A204.1 (cell line): ENCODE measurements at regions not wholly inside any gene's neighbourhood (a gene's known extent, or its start where the extent isn't known, plus 50 kb on each side); places are given as distances from the start of the nearest gene placed in this dataset.
"Not testable (repeated sequence)": the region's sequence is repeated elsewhere in the genome, so short reads cannot be mapped to it uniquely, and the experiment has no call there.

ENCODE experiments used
- FAIRE-seq: peaks from 2 replicates; lab custom pipeline; 2012; peaks lifted over from hg19 to GRCh38; lab: Jason Lieb, UNC

- no peak for FAIRE-seq
Measured at GRCh38 chr13:59312776-59313175, 851.0 kb downstream of the DIAPH3 start.

- FAIRE-seq: peak; percentile 19
Measured at GRCh38 chr13:59318320-59318930, 845.3 kb downstream of the DIAPH3 start.

DNA sequence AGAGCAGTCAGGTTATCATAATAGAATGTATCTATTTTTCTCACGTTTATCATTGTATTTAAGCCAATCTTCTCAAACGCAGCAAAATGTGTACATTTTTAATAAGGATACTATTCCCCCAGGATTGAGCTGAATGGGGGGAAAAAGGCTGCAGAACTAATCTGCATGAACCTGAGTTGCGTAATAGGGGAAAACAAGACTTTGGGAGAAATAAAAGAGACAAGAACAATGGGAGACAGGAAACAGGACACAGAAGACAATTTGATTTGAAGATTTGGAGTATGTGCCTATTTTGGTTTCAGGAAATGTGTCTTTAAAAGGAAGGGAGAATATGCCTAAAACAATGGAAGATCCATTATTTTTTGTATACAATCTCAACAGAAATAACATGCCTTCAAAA is 844.5 kb downstream of the DIAPH3 start:
- no peak for FAIRE-seq

DNA sequence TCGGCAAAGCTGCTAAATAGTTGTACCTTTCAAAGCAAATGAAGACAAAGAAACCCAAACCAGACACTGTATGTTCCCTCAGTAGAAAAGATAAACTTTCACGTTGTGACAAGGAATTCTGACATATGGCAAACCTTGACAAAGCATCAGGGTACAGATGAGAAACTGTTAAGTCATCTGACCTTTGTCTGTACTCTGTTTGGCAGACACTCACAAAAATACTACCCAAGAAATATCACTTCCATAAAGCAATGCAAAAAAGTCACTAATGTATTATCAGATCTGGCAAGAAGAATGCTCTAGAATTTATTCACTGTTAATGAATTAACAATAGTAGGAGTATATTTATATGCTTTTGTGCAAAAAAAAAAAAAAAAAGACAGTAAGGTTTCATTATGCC is 843.7 kb downstream of the DIAPH3 start:
- FAIRE-seq: no peak

DNA sequence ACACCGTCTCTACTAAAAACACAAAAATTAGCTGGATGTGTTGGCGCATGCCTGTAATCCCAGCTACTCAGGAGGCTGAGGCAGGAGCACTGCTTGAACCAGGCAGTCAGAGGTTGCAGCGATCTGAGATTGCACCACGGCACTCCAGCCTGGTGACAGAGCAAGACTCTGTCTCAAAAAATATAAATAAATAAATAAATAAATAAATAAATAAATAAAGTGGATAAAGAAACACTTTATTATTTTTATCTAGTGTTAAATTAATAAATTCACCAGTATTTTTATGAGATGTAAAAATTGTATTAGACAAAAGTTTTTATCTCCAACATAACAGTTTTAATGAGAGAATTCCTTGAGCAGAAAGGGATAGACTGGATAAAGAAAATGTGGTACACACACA is 839.3 kb downstream of the DIAPH3 start:
- FAIRE-seq: not testable (repeated sequence)

- no peak for FAIRE-seq
Measured at GRCh38 chr13:59326717-59327116, 837.0 kb downstream of the DIAPH3 start.

- FAIRE-seq: no peak
Measured at GRCh38 chr13:59330764-59331163, 833.0 kb downstream of the DIAPH3 start.

- no peak for FAIRE-seq
Measured at GRCh38 chr13:59332966-59333365, 830.8 kb downstream of the DIAPH3 start.

DNA sequence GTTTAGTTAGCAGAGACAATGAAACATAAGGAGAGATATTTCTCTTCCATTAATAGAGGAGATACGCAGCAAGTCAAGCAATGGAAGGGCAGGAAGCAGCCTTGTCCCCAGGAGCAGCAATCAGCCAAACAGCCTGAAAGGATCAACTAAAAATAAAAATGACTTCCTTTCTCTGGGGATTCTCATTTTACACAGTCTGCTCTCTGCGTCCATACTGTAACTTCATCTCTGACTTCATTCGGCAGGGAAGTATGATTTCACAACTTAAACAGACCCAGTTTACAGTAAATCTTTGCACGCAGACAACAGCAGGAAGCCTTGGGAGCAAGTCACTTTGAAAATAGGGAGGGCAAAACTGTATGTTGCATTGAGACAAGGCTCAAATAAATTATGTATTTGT is 826.7 kb downstream of the DIAPH3 start:
- no peak for FAIRE-seq

GRCh38 chr13:59340151-59340550 is 823.6 kb downstream of the DIAPH3 start:
- no peak for FAIRE-seq

- FAIRE-seq: no peak
Measured at GRCh38 chr13:59340581-59340980, 823.1 kb downstream of the DIAPH3 start.

DNA sequence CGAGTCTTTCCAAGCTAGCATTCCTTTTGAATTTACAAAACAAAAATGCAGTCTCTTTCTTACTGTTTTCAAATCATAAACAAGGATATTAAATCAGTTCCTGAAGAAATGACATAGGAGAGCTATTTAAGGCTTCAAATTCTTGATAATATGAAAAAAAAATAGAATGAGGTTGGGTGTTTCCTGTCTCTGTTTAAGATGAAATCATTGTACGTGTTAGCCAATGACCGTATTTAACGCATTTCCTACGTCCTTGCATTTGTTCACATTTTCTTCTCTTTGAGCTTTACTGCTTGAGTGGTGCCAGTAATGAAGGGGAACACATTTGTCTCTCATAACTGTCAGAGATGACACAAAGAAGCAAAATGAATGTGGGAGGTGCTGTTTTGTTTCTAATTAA is 821.3 kb downstream of the DIAPH3 start:
- FAIRE-seq: no peak

DNA sequence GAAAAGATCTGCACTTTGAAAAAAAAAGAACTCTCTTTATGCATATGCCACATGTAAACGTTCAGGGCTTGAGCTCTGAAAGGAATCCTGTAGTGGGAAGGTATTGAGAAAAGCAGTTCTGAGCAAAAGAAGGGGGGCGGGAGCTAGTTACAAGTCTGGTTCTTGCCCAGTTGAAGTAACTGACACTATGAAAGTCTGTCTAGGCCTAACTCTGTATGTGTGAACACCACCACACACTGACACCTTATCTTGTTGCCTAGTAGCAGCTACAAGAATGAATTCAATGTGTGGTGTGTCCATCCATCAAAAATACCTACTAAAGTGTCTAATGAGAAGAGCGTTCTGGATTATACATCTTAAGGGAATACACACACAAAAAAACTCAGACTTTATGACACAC is 820.6 kb downstream of the DIAPH3 start:
- FAIRE-seq: no peak

DNA sequence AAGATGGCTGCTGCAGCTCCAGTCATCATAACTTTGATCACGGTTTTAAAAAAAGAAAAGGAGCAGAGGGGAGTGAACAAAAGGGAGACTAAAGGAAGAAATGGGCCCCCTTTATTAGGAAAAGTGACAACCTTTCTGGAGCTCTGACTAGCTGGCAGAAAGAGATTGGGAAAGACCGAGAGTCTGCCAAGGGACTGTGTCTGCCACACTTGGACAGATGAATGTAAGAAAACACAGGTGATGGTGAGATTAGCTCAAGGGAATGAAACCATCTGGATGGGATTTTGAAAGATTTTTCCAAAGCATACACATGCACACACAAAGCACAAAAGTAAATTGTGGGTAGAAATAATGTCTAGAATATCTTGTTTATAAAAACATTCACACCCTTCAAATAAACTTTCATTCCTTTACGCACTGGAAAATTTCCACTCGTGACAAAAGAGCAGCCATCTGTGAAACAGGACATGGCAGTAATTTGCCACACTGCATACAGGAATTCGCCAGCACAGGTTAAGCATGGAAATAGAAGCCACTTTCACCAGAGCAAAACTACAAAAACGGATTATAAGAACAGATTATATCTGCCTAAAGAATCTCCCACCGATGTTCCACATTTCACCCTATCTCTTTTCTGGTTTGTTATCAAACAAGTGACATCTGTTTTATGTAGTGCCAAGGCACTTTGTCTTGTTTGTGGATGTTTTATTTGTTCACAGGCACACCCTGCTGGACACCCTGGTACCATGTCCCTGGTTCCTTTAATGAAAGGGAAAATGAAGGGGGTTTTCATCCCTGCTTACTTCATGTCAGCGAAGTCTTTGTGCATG is 819.5 kb downstream of the DIAPH3 start:
- FAIRE-seq: no peak

GRCh38 chr13:59345311-59345710 is 818.4 kb downstream of the DIAPH3 start:
- FAIRE-seq: no peak

DNA sequence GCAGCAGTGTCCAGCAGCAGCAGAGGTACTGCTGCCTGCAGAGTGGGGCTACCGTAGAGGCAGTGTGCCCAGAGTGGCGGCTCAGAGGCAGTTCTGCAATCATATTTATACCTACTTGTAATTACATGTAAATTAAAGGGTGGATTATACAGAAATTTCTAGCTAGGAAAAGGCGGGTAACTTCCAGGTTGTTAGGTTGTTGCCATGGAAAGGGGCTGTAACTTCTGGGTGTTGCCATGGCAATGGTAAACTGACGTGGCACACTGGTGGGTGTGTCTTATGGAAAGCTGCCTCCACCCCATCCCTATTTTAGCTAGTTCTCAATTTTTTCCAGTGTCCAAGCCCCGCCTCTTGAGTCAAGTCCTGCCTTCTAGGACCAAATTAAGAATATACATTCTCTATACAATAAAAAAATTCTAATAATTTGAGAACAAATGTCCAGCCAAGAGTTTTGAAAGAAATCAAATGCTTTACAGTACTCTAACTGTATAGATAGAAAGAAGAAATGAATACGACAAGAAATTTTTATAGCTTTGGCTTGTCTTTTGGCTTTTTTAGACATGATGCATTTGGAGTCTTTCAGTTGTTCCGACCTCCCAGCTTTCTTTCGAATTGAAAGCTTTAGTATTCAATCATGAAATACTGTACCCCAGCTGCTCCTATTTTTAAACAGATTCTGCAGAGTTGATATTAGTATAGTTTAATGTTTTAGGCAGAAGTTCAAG is 816.6 kb downstream of the DIAPH3 start:
- FAIRE-seq: no peak

GRCh38 chr13:59348617-59349016 is 815.1 kb downstream of the DIAPH3 start:
- FAIRE-seq: no peak

DNA sequence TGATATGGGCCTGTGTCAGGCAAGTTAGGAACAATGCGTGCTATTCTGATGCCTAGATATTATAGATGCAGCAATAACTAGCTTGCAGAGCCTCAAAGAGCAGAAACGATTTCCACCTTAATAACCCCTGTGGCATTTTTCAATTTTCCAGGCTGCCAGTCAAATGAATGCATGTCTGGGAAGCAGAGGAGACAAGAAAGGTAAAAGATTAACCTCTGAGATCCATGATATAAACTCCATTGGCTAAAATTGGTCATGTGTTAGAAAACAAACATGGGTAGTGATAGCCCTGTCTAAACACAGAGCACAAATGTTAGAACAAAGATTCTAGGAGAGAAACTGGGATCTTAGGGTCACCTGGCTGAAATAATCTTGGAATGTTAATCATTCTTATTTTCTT is 811.1 kb downstream of the DIAPH3 start:
- FAIRE-seq: no peak

DNA sequence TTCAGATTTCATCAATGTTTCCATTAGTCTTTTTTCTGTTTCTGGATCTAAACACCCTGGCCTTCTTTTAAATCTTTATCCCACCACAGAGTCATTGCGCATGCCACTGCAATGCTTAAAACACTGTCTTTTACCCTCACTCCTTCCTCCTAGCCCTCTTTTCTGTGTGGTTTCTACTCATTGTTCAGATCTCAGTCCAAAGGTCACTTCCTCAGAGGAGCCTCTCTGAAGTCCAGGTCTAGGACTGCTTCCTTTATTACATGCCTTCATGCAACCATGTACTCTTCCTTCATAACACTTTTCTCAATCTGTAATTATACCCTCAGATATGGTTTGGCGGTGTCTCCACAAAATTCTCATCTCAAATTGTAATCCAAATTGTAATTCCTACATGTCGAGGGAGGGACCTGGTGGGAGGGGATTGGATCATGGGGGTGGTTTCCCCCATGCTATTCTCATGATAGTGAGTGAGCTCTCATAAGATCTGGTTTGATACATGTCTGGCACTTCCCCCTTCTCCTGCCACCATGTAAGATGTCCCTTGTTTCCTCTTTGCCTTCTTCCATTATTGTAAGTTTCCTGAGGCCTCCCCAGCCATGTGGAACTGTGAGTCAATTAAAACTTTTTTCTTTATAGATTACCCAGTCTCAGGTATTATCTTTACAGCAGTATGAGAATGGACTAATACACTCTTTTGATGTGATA is 808.9 kb downstream of the DIAPH3 start:
- no peak for FAIRE-seq

GRCh38 chr13:59356607-59357006 is 807.1 kb downstream of the DIAPH3 start:
- no peak for FAIRE-seq

DNA sequence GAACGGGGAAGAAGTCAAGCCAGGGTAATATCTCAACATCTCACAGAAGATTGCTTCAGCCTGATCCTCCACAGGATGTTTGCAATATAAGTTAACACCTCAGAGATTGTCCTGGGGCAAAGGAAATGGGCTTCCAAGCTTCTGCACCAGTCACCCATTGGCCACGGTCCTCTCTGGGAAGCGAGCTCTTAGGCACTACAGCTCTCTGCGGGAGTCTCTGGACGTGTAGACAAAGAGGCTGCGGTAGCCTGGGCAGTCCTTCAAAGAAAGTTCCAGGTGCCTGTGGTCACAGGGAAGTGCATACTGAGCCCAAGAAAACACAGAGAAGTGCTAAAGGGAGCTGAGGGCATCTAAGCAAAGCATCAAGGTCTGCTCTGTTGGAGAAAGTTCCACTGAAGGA is 805.7 kb downstream of the DIAPH3 start:
- no peak for FAIRE-seq

GRCh38 chr13:59360108-59360507 is 803.6 kb downstream of the DIAPH3 start:
- FAIRE-seq: no peak

DNA sequence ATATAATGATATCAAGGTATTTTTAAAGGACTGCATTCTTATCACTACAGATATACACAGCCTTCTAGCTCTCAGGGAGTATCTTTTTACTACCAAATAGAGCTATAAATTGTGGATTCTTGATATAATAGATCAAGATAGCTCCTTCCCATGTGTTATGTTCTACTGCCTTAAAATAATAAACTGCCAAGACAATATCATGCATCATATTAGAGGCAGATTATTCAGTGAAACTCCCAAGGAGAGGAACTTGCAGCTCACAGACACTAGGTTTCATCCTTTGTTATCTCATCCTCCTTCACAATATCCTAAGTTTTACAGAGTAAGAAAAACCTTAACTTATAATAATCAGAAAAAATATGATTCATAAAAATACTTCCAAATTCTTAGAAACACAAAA is 802.8 kb downstream of the DIAPH3 start:
- no peak for FAIRE-seq
